GM23338 (cell line): ENCODE measurements at regions not wholly inside any gene's neighbourhood (a gene's known extent, or its start where the extent isn't known, plus 50 kb on each side); places are given as distances from the start of the nearest gene placed in this dataset.

Experiments used
- CREB1 ChIP-seq: fragments of 250-450 bp; sonication (Bioruptor Pico); IDR thresholded peaks from 2 replicates; pipeline ENCODE4 v1.5.0; 2020; ENCODE audit warnings: low read depth, mild to moderate bottlenecking, moderate library complexity
- POLR2AphosphoS5 ChIP-seq: IDR thresholded peaks from 2 replicates; pipeline ENCODE4 v1.6.1; 2016; ENCODE audit warnings: antibody characterized with exemption, low read depth
- TF ChIP-seq, protein P1 (sequence below), 2 experiments: fragments of 200-600 bp in 1 of 2; sonication (generic) in 1 of 2; conservative IDR thresholded peaks; 2 replicates each; pipeline versions ENCODE4 v1.5.1 to v1.6.1; 2016 to 2017; ENCODE audit warnings: antibody characterized with exemption in 2 of 2, low read depth in 2 of 2, mild to moderate bottlenecking in 2 of 2, moderate library complexity in 1 of 2

DNA sequence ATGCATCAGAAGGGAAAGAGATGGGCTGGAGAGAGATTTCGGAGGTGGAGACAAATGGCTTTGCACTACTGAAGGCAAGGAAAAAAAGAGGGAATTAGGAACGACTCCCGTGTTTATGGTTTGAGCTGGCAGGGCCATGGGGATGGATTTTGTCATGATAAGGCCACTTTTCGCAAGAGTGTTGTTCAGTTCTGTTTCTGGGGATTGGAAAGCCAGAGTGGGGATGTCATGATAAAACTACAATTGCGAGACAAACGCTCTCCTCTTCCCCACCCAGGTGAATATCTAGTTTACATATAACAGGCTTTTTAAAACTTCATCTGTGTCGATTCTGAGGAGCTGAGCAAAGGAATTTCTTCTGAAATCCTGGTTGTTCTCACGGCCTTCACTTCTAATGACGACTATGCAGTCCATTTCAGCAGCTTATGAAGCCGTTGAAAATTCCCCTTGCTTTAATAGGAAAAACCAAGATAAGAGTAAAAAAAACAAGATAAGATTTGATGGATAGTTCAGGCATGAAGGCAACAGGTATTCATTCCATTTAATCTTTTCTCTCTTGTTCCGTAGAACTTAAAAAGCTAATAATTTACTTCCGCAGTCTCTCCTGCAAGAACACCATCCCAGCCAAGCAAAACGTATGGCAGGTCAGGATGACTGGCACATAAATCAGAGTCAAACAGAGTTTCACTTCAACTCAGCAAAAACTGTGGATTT, 245.6 kb upstream of the PITRM1 start:
- TF ChIP-seq, protein P1, sequence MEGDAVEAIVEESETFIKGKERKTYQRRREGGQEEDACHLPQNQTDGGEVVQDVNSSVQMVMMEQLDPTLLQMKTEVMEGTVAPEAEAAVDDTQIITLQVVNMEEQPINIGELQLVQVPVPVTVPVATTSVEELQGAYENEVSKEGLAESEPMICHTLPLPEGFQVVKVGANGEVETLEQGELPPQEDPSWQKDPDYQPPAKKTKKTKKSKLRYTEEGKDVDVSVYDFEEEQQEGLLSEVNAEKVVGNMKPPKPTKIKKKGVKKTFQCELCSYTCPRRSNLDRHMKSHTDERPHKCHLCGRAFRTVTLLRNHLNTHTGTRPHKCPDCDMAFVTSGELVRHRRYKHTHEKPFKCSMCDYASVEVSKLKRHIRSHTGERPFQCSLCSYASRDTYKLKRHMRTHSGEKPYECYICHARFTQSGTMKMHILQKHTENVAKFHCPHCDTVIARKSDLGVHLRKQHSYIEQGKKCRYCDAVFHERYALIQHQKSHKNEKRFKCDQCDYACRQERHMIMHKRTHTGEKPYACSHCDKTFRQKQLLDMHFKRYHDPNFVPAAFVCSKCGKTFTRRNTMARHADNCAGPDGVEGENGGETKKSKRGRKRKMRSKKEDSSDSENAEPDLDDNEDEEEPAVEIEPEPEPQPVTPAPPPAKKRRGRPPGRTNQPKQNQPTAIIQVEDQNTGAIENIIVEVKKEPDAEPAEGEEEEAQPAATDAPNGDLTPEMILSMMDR (conservative IDR thresholded peaks at IDR 0.05; ENCODE audit: low read depth in 2 of 2), result no peak
- TF ChIP-seq POLR2AphosphoS5, result no peak
- no peak for TF ChIP-seq CREB1
